ENCODE measurements at regions not wholly inside any gene's neighbourhood (a gene's known extent, or its start where the extent isn't known, plus 50 kb on each side); places are given as distances from the start of the nearest gene placed in this dataset.

DNA sequence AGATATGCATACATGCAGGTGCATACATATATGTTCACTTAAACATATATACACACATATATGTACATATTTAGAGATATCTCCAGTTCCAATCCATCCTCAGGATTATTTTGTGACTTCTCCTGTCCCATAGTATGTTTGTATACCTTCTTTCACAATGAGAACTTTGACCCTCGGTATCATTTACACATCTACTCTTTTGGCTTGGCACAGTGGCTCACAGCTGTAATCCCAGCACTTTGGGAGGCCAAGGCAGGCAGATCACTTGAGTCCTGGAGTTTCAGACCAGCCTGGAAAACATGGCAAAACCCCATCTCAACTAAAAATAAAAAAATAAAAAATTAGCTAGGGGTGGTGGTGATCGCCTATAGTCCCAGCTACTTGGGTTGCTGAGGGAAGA is 148.1 kb upstream of the CCL2 start:
- no peak for TF ChIP-seq EZH2 (IDR thresholded peaks at IDR 0.05; ENCODE audit: borderline replicate concordance, low read length)
- TF ChIP-seq, protein P1, sequence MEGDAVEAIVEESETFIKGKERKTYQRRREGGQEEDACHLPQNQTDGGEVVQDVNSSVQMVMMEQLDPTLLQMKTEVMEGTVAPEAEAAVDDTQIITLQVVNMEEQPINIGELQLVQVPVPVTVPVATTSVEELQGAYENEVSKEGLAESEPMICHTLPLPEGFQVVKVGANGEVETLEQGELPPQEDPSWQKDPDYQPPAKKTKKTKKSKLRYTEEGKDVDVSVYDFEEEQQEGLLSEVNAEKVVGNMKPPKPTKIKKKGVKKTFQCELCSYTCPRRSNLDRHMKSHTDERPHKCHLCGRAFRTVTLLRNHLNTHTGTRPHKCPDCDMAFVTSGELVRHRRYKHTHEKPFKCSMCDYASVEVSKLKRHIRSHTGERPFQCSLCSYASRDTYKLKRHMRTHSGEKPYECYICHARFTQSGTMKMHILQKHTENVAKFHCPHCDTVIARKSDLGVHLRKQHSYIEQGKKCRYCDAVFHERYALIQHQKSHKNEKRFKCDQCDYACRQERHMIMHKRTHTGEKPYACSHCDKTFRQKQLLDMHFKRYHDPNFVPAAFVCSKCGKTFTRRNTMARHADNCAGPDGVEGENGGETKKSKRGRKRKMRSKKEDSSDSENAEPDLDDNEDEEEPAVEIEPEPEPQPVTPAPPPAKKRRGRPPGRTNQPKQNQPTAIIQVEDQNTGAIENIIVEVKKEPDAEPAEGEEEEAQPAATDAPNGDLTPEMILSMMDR (IDR thresholded peaks at IDR 0.05; ENCODE audit: low read length) = no peak
